K562 (cell line): ENCODE measurements at regions not wholly inside any gene's neighbourhood (a gene's known extent, or its start where the extent isn't known, plus 50 kb on each side); places are given as distances from the start of the nearest gene placed in this dataset.
"Not testable (repeated sequence)": the region's sequence is repeated elsewhere in the genome, so short reads cannot be mapped to it uniquely, and the experiment has no call there.

Experiments
- FOSL1 ChIP-seq: fragments of 200-800 bp; sonication (Bioruptor generic); conservative IDR thresholded peaks from 2 replicates; pipeline ENCODE4 v1.6.1; 2016; ENCODE audit warnings: missing genetic modification characterization, missing compliant biosample characterization
- FOXK2 ChIP-seq, 2 experiments: fragments of 450-650 bp; IDR thresholded peaks in 1 of 2; conservative IDR thresholded peaks in 1 of 2; 2 replicates each; pipeline ENCODE4 v1.6.1; 2016; ENCODE audit warnings: low read depth in 2 of 2, mild to moderate bottlenecking in 1 of 2
- FOXM1 ChIP-seq, 2 experiments: fragments of 450-650 bp in 1 of 2; sonication (generic) in 1 of 2; formaldehyde crosslinking in 1 of 2; IDR thresholded peaks; 2 replicates each; pipeline versions ENCODE4 v1.6.1 to v1.9.0; 2017 to 2022; ENCODE audit warnings: low read depth in 2 of 2, mild to moderate bottlenecking in 2 of 2, missing genetic modification reagents in 1 of 2, moderate library complexity in 1 of 2
- HDAC2 ChIP-seq: fragments of 450-650 bp; IDR thresholded peaks from 2 replicates; pipeline ENCODE4 v1.6.1; 2016; ENCODE audit warnings: mild to moderate bottlenecking
- MAFK ChIP-seq: IDR thresholded peaks from 2 replicates; pipeline ENCODE4 v1.6.1; 2011; ENCODE audit warnings: low read length, improper control_type of control experiment
- REST ChIP-seq, 2 experiments: fragments of 450-650 bp; formaldehyde crosslinking in 1 of 2; IDR thresholded peaks; 2 replicates each; pipeline versions ENCODE4 v1.4.0 to v1.6.1; 2014 to 2020; ENCODE audit warnings: mild to moderate bottlenecking in 2 of 2, borderline replicate concordance in 1 of 2, low read depth in 1 of 2
- THRA ChIP-seq: fragments of 450-650 bp; IDR thresholded peaks from 2 replicates; pipeline ENCODE4 v1.6.1; 2017; ENCODE audit warnings: mild to moderate bottlenecking, moderate library complexity
- TF ChIP-seq, protein P1 (sequence below): fragments of 450-650 bp; formaldehyde crosslinking; IDR thresholded peaks from 2 replicates; pipeline ENCODE4 v1.4.0; 2022; ENCODE audit warnings: missing genetic modification characterization
- TF ChIP-seq, protein P2 (sequence below): fragments of 250-450 bp; sonication (Bioruptor Pico); IDR thresholded peaks from 2 replicates; pipeline ENCODE4 v1.5.0; 2020; ENCODE audit warnings: mild to moderate bottlenecking

DNA sequence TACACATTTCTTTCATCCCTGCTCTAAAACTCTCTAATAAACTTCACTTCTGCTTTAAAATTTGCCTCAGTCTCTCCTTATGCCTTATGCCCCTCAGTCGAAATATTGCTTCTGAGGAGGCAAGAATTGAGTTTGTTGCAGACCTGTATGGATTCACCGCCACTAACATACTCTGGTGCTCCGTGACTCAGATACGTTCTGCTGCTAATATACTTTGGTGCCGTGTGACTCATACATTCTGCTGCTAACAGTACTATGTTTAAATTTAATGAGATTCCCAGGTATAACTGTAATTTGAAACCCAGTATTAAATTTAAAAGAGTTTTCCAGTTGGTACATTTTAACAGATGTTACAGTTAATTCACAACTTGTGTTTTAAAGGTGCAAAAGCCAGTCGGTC is 82.0 kb upstream of the TGIF2LX start:
- TF ChIP-seq FOXM1 (IDR thresholded peaks at IDR 0.05; ENCODE audit: low read depth); FOXM1 (CRISPR knock-in tag; IDR thresholded peaks at IDR 0.05; ENCODE audit: low read depth); THRA; FOXK2 (conservative IDR thresholded peaks at IDR 0.05 in 1 of 2, IDR thresholded peaks at IDR 0.05 in 1 of 2; ENCODE audit: low read depth in 2 of 2); MAFK; FOSL1 (tag); HDAC2; REST (IDR thresholded peaks at IDR 0.05; ENCODE audit: borderline replicate concordance); REST (CRISPR knock-in tag; IDR thresholded peaks at IDR 0.05; ENCODE audit: low read depth): not testable (repeated sequence)
- TF ChIP-seq, protein P1, sequence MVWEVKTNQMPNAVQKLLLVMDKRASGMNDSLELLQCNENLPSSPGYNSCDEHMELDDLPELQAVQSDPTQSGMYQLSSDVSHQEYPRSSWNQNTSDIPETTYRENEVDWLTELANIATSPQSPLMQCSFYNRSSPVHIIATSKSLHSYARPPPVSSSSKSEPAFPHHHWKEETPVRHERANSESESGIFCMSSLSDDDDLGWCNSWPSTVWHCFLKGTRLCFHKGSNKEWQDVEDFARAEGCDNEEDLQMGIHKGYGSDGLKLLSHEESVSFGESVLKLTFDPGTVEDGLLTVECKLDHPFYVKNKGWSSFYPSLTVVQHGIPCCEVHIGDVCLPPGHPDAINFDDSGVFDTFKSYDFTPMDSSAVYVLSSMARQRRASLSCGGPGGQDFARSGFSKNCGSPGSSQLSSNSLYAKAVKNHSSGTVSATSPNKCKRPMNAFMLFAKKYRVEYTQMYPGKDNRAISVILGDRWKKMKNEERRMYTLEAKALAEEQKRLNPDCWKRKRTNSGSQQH (CRISPR knock-in tag), result not testable (repeated sequence)
- TF ChIP-seq, protein P2, sequence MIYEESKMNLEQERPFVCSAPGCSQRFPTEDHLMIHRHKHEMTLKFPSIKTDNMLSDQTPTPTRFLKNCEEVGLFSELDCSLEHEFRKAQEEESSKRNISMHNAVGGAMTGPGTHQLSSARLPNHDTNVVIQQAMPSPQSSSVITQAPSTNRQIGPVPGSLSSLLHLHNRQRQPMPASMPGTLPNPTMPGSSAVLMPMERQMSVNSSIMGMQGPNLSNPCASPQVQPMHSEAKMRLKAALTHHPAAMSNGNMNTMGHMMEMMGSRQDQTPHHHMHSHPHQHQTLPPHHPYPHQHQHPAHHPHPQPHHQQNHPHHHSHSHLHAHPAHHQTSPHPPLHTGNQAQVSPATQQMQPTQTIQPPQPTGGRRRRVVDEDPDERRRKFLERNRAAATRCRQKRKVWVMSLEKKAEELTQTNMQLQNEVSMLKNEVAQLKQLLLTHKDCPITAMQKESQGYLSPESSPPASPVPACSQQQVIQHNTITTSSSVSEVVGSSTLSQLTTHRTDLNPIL, result not testable (repeated sequence)
